GM19395 (cell line): ENCODE measurements at regions not wholly inside any gene's neighbourhood (a gene's known extent, or its start where the extent isn't known, plus 50 kb on each side); places are given as distances from the start of the nearest gene placed in this dataset.
"Not testable (repeated sequence)": the region's sequence is repeated elsewhere in the genome, so short reads cannot be mapped to it uniquely, and the experiment has no call there.

Experiments used
- ATAC-seq: cut with Tn5 transposase; IDR thresholded peaks from one replicate; pipeline ENCODE4 v1.9.1; 2021; ENCODE audit warnings: mild to moderate bottlenecking, moderate library complexity; ENCODE audit not compliant: unreplicated experiment

- ATAC-seq, result no peak
Measured at GRCh38 chr18:43341014-43341413, 63.7 kb upstream of the SYT4 start.

GRCh38 chr18:43350176-43350575 lies 72.9 kb upstream of the SYT4 start:
- ATAC-seq, result no peak

GRCh38 chr18:43364535-43364934 lies 87.2 kb upstream of the SYT4 start:
- no peak for ATAC-seq

- no peak for ATAC-seq
Measured at GRCh38 chr18:43367895-43368294, 90.6 kb upstream of the SYT4 start.

- not testable (repeated sequence) for ATAC-seq
Measured at GRCh38 chr18:43369311-43369710, 92.0 kb upstream of the SYT4 start.

- ATAC-seq, result no peak
Measured at GRCh38 chr18:43372773-43373172, 95.5 kb upstream of the SYT4 start.

- no peak for ATAC-seq
Measured at GRCh38 chr18:43380104-43380672, 102.9 kb upstream of the SYT4 start.

GRCh38 chr18:43382641-43383403 lies 105.5 kb upstream of the SYT4 start:
- no peak for ATAC-seq

GRCh38 chr18:43389163-43389562 lies 111.9 kb upstream of the SYT4 start:
- ATAC-seq, result no peak

GRCh38 chr18:43392168-43392567 lies 114.9 kb upstream of the SYT4 start:
- no peak for ATAC-seq

- ATAC-seq, result no peak
Measured at GRCh38 chr18:43393174-43393573, 115.9 kb upstream of the SYT4 start.

- ATAC-seq, result no peak
Measured at GRCh38 chr18:43396266-43396665, 119.0 kb upstream of the SYT4 start.

- ATAC-seq, result no peak
Measured at GRCh38 chr18:43398601-43399000, 121.3 kb upstream of the SYT4 start.

GRCh38 chr18:43405097-43405496 lies 127.8 kb upstream of the SYT4 start:
- no peak for ATAC-seq

GRCh38 chr18:43414006-43414405 lies 136.7 kb upstream of the SYT4 start:
- no peak for ATAC-seq

- no peak for ATAC-seq
Measured at GRCh38 chr18:43420091-43420490, 142.8 kb upstream of the SYT4 start.

GRCh38 chr18:43420950-43421349 lies 143.7 kb upstream of the SYT4 start:
- ATAC-seq, result no peak

GRCh38 chr18:43422518-43422917 lies 145.2 kb upstream of the SYT4 start:
- no peak for ATAC-seq

- no peak for ATAC-seq
Measured at GRCh38 chr18:43435851-43436250, 158.6 kb upstream of the SYT4 start.

GRCh38 chr18:43442131-43442530 lies 164.8 kb upstream of the SYT4 start:
- no peak for ATAC-seq

- no peak for ATAC-seq
Measured at GRCh38 chr18:43442571-43442970, 165.3 kb upstream of the SYT4 start.

- ATAC-seq, result no peak
Measured at GRCh38 chr18:43465483-43465882, 188.2 kb upstream of the SYT4 start.

GRCh38 chr18:43471873-43472272 lies 194.6 kb upstream of the SYT4 start:
- ATAC-seq, result no peak
